COLO668 (cell line): ENCODE measurements at regions not wholly inside any gene's neighbourhood (a gene's known extent, or its start where the extent isn't known, plus 50 kb on each side); places are given as distances from the start of the nearest gene placed in this dataset.
"Not testable (repeated sequence)": the region's sequence is repeated elsewhere in the genome, so short reads cannot be mapped to it uniquely, and the experiment has no call there.

Source experiments
- DNase-seq: peaks from one replicate; lab custom pipeline; 2025; ENCODE audit not compliant: unreplicated experiment; lab: John Stamatoyannopoulos, UW

DNA sequence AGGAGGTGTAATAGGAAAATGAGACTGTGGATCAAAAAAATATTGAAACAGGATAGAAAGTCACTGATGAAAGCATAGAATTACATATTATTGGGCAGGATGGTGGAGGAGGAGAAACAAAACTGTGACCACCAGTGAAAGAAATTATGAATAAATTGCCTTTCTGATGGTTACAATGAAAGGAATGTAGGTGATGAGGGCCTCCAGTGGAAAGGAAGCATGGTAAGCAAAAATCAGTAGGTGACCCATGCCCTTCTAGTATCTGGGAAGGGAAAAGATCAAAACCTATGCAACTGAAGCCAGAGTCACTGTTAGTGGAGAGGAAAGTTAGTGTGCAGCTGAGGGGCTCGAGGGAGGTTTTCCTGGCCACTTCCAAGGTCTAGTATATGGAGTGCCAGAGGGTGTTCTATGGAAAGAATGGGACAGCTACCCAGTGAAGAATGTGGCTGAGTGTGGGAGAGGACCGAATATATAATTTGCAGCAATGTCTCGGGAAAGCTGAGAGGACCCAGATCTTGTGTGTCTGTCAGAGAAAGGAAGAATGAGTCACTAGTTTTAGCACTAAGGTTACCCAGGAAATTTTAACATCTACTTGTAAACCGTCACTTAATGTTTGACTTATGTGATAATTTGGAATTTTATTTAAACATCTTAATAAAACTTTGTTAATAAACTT lies 146.2 kb downstream of the NFKBIZ start:
- no peak for DNase-seq

DNA sequence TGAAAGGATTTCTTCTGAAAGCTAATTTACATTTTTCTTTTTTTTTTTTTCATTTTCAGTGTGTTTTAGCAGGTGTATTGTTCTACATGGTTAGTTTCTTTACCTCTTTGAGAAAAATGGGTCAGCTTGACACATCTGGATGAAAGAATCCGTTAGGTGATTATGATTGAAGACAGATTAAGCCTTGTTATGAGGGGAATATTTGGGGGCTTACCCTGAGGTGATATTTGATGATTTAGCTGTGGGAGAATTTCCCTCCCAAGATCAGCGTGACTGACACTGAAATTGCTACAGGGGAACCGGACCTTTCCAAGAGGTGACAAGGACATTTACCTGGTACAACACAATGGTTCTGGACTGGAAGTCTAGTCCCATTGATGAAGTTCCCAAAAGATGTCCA lies 147.5 kb downstream of the NFKBIZ start:
- DNase-seq = no peak

- DNase-seq = no peak
Observed at GRCh38 chr3:101998256-101998926, 149.1 kb downstream of the NFKBIZ start.

- no peak for DNase-seq
Observed at GRCh38 chr3:101999177-101999779, 150.0 kb downstream of the NFKBIZ start.

GRCh38 chr3:102000620-102001209 lies 151.4 kb downstream of the NFKBIZ start:
- DNase-seq = no peak

GRCh38 chr3:102002056-102002455 lies 152.7 kb downstream of the NFKBIZ start:
- no peak for DNase-seq

DNA sequence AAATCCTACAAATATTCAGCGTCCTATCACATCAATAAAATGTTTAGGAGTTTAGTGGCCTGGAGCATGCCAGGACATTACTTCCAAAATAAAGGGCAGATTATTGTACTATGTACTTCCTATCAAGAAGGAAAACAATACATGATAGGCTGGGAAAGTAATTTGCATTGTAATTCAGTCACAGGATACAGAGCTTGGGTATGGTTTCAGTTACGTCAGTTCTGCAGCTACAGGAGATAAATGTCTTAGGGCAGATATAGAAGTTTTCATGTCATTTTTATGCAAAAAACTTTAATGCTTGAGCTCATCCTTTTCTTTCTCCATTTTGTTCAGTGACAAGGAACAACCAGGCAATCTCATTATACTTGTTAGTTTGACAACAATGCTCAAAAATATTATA lies 155.2 kb downstream of the NFKBIZ start:
- DNase-seq = no peak

DNA sequence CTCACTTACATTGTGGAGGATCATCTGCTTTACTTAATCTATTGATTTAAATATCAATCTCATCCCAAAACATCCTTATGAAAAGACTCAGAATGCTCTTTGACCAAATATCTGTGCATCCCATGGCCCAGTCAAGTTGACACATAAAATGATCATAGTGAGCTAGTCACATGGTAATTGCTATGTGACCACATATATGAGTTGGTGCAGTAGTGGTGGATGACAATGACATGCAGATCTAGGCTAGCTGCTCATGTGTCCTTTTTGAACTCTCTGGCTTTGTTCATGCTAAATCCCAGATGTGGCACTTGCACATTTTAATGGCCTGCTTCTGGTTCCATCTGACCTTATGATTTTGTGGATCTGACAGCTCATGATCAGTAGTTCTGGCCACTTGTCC lies 156.2 kb downstream of the NFKBIZ start:
- no peak for DNase-seq

GRCh38 chr3:102006812-102007485 lies 157.6 kb downstream of the NFKBIZ start:
- DNase-seq = no peak

- DNase-seq = not testable (repeated sequence)
Observed at GRCh38 chr3:102008436-102008835, 159.1 kb downstream of the NFKBIZ start.

DNA sequence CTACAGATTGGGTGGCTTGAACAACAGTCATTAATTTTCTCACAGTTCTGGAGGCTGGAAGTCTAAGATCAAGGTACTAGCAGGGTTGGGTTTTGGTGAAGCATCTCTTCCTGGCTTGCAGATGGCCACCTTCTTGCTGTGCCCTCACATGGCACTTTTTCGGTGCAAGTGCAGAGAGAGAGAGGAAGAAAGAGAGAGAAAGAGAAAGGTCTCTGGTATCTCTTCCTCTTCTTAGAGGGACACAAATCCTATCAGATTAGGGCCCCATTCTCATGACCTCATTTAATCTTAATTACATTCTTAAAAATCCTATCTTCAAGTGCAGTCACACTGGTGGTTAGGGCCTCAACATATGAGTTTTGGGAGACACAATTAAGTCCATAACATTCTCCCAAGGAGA lies 167.1 kb downstream of the NFKBIZ start:
- no peak for DNase-seq

- DNase-seq = no peak
Observed at GRCh38 chr3:102017784-102018183, 168.5 kb downstream of the NFKBIZ start.

GRCh38 chr3:102018551-102018950 lies 169.2 kb downstream of the NFKBIZ start:
- DNase-seq = no peak

- DNase-seq = no peak
Observed at GRCh38 chr3:102020735-102021134, 171.4 kb downstream of the NFKBIZ start.

DNA sequence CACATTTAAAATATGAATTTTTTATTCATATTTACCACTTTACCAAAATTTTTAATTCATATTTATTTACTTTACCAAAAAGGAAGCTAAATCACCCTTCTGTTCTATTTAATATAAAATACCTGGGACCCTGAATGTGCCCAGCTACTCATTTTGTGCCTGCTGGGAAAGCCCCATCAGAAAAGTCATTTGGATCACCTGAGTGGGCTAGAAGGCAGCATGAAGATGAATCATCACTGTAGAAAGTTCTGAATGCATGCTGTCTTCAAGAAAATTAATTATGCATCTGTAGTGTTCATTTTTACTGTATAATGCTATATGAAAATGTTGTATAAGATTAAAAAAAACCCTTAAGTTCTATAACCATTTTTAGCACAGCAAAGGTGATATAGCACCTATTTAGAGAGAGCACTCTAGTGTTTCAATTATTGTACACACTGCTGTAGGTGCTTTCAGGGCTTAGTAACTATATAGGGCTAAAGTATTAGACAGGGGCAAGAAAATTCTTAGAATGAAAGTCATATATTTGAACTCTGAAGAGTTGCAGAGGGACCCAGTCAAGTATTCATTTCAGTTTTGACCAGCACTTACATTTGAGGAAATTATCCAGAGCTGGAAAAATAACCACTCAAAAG lies 175.1 kb downstream of the NFKBIZ start:
- DNase-seq = no peak

DNA sequence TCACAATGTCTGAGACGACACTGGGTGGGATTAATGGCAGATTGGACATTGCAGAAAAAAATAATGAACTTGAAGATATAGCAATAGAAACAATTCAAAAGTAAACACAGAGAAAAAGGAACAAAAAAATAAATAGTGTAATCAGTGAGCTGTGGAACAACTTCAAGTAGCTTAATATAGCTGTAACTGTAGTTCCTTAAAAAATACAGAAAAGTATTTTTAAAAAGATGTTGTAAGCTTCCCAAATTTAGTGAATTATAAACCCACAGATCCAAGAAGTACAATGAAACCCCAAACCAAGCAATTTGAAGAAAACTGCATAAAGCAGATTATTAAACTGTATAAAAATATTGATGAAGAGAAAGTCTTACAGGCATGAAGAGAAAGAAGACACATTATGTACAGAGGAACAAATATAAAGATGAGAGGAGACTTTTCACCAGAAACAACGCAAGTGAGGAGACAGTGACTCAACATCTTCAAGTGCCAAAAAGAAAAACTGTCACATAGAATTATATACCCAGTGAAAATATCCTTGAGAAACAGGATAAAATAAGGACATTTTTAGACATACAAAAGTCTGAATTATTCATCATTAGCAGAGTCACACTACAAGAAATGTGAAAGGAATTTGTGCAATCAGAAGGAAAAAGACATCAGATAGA lies 176.4 kb downstream of the NFKBIZ start:
- no peak for DNase-seq

- DNase-seq = no peak
Observed at GRCh38 chr3:102026656-102027055, 177.3 kb downstream of the NFKBIZ start.

- DNase-seq = no peak
Observed at GRCh38 chr3:102030661-102031060, 181.3 kb downstream of the NFKBIZ start.

DNA sequence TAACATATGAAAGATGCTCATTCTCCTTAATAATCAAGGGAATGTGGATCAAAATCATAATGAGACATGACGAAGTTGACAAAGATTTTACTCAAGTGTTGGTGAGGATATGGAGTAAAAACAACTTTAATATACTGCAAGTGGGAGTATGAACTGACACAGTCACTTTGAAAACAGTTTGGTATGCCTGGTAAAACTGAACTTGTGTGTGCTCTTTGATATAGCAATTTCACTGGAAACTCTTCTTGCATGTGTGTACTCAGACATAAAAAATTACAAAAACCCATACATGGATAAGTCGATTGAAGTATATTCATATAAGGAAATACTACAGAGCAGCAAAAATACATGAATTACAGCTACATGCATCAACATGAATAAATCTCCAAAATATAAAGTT lies 182.5 kb downstream of the NFKBIZ start:
- DNase-seq = no peak
